HG03439 (cell line): ENCODE measurements at regions not wholly inside any gene's neighbourhood (a gene's known extent, or its start where the extent isn't known, plus 50 kb on each side); places are given as distances from the start of the nearest gene placed in this dataset.
A peak's percentile ranks its signal among the peaks of the same experiment; 100 is the strongest.
"Not testable (repeated sequence)": the region's sequence is repeated elsewhere in the genome, so short reads cannot be mapped to it uniquely, and the experiment has no call there.

Experiments
- ATAC-seq: cut with Tn5 transposase; IDR thresholded peaks from one replicate; pipeline ENCODE4 v1.9.1; 2021; ENCODE audit warnings: mild to moderate bottlenecking, moderate library complexity; ENCODE audit not compliant: unreplicated experiment

DNA sequence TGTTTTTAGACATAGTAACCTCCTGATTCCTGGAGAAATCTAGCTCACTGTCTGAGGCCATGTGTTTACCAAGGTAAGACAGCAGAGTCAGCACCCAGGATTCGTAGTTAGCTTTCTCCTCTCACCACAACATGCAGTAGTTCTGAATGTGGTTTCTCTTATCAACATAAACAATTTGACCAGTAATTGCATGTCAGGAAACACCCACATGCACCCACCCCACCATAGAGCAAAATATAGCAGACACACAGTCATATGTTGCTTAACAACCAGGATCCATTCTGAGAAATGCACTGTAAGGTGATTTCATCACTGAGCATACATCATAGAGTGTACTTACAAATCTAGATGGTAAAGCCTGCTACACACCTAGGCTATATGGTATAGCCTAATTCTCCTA lies 1004.0 kb downstream of the ANKRD7 start:
- no peak for ATAC-seq

DNA sequence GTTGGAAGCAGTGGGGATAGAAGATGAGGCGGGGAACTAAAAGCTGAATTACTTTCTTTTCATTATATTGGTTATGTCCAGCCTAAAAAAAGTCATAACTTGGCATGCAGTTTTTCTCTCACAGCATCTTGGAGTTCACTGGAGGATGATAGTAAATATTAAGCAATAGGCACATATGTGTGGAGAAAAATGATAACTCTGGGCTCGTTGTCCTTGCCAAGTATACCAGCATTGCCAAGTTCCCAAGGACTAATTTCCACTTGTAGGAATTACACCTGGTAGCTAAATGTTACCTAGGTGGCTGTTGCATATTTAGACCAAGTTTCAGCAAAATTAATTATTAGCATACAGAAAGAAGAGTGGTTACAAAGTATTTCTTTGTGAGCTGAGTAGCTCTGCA lies 1007.6 kb downstream of the ANKRD7 start:
- ATAC-seq = no peak

DNA sequence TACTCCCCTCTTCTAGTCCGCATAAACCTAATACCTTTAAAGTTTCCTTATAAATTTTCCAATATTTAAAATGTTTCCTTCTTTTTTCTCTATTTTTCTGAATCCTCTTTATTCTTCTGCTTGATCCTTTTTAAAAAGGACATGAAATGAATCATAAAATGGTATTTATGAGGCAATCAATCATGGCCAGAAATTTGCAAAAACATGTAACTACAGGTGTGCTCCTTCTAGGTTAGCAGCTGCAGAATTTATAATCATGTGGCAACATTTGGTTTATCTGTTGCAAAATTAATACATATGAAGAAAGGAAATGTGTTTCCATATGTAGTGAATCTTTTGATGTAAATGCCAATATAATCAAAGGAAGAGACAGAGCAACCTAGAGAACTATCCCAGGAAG lies 1008.5 kb downstream of the ANKRD7 start:
- no peak for ATAC-seq

DNA sequence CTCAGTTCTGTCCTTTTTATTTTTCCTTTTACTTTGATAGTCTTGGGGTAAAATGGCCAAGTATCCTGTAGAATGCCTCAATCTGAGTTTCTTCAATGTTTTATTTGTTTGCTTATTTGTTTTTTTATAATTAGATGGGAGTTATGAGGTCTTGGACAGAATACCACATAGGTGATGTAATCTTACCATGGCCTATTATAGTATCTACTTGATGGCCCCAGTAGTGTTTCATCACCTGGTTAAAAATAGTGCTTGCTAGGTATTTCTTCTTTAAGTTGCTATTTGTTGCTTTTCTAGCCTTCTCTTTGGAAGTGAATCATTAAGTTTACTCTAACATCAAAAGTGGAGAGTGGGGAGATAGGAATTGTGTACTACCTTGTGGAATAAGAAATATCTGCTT lies 1020.0 kb upstream of the KCND2 start:
- ATAC-seq = no peak

DNA sequence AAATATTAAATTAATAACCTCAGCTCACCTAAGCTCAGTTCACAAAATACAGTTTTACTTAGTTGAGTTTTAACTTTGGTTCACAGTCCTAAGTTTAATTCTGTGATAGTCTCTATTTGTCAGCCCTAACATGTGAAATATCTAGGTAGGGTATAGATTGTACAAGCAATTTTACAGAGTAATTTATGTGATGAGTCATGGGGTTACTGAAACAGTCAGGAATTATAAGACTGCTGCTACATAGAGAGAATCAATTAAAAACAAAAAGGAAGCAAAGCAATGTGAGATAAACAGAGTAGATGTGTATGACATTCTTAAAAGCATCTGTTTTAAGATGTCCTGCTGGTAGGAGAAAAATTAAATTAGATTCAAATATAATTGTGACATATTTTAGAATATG lies 1018.2 kb upstream of the KCND2 start:
- no peak for ATAC-seq

DNA sequence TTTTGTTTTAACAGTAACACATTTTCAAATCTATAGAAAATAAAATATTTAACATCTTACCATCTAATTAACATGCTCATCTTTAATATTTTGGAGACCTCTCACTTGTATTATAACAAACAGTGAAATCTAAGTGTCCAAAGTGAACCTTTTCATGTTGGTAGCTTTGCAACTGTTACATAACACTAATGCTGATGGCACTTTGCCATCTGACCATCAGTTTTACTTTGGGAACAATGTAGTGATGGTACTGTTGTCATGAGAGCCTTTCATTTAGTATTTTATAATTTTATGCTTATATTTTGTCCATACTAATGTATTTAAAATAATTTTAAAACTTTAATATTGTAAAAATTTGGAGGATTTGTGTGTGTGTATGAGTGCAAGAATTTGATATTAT lies 1017.0 kb upstream of the KCND2 start:
- ATAC-seq = no peak

DNA sequence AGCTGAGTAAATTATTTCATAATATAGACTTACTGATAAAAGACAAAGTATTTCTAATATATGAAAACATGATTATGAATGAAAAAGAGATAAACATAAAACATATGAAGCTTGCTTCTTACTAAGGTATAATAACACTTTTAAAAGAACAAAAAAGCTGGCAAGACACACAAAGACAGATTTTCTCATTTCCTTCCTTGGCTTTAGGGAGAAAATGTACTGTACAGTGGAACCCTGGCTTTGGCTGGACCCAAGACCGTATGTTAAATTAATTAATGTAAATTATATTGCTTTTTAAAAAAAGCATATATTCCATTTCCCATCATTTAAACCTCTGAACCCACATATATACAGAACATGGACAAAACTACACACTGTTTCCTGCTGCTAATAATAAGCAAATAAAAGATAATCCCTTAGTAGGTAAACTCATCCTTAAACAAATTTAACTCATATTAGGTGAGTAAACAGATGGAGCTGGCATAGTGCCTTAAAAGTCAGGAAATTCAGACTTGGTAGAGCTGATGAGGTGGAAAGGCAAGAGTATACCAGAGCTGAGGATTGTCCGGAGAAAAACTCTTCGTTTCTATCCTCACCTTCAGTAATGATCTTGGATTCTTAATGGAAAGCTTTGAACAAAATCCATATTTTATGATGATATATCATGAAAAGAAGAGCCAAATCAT lies 1016.4 kb upstream of the KCND2 start:
- no peak for ATAC-seq

DNA sequence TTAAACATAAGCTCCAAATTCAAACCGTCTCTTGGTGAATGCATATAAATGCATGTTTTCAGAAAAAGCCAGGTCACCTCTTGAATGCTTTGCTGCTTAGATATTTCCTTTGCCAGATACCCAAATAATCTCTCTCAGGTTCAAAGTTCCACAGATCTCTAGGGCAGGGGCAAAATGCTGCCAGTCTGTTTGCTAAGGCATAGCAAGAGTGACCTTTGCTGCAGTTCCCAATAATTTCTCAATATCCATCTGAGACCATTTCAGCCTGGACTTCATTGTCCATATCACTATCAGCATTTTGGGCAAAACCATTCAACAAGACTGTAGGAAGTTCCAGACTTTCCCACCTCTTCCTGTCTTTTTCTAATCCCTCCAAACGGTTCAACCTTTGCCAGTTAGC lies 1006.2 kb upstream of the KCND2 start:
- ATAC-seq = not testable (repeated sequence)

DNA sequence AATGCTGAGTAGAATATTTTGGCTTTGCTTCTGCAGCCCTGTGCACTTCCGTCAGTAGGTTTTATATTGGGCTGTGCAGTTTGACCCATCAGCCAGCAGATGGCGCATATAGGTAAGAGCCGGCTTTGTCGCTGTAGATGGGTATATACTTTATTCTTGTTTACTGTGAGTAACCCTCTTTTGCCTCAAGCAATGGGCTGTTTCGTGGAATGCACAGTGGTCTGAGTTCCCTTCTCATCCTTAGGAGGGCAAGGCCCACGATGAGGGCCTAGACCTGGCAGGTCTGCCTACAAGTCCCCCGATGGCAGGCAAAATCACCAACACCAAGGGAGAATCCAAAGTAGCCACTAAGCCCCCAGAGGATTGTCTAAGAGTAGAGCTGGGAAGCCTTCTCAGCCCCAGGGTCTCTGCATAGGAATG lies 1002.9 kb upstream of the KCND2 start:
- peak; percentile 99 for ATAC-seq

DNA sequence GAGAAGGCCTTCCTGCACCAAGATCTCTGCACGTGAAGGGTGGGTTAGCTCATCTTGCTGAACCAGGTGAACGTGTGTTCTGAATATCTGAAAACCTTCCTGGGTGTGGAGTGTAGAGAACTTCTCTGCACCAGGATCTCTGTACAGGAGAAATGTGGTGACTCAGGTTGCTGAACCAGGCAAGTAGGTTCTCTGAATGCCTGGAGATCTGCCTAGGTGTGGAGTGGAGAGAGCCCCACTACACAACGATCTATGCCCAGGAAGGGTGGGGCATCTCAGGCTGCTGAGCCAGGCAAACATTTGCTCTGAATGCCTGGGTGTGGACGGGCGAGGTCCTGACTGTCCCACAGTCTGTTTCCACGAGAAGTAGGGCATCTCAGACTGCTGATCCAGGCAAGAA lies 1002.3 kb upstream of the KCND2 start:
- ATAC-seq = no peak

DNA sequence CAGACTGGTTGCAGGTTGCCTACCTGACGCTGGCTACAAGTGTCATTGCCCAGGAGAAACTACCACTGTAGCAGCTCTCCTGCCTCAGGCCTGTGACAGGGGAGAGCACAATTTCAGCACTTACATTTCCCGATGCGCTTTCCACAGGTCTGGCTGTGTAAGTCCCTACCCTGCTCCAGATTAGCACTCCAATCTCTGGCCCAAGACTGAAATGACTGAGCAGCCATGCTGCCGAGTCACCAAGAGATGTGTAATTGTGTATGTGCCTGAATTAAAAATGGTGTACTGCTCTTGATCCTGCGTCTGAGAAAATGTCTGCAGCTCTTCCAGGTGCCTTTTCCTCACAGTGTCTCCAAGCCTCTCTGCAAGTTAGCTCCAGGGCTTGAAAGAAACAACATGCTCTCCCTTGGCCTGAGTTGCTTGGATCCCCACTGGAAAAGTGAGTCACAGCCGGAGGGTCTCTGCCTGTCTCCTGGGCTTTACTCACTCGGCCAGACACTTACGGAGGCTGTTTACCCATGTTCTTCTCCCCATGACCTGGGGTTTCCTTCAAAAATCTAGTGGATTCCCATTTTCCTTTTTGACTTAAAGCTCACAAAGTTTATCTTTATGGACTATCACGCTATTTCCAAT lies 1001.7 kb upstream of the KCND2 start:
- ATAC-seq = no peak

DNA sequence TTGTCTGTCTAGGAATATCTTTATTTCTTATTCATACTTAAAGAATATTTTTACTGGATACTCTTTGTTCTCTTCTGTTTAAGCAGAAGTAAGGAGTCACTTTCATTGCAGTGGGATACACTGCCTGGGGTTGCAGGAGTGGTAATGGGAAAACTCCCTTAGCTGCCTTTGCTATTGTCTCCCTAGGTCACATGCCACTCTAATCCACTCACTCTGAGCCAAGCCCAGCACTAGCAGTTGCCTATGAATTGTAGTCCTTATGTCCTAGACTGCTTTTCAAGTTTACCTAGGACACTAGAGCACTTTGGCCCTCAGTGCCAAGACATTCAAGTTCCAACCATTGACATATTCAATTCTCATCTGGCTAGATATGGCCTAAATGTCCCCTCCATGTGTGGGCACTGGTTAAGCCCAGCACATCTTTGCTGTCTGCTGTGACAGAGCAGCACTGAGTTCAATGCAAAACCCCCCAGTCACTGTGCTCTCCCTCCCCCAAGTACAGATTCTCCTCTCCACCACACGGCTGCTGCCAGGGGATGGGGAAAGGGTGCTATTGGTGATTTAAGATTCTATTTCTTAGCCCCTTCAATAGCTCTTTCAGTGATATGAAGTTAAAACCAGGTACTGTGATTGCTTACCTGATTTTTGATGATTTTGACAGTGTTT lies 991.7 kb upstream of the KCND2 start:
- ATAC-seq = no peak

DNA sequence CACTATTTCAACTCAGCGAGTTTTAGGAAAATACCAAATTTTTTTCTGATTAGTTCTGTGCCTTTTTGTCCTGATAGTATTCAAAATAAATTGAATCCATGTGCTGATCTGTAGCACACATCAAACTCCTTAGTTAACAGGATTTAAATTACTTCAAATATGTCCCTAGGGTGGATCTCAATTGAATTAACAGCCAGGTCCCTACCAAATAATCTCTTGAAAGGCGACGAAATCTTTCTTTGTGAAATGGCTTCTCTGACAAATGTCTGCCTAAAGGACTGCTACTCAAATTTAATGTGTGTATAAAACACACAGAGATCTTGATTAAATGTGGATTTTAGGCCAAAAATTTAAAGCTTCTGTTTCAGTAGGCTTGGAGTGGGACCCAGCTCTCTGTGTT lies 989.6 kb upstream of the KCND2 start:
- no peak for ATAC-seq

DNA sequence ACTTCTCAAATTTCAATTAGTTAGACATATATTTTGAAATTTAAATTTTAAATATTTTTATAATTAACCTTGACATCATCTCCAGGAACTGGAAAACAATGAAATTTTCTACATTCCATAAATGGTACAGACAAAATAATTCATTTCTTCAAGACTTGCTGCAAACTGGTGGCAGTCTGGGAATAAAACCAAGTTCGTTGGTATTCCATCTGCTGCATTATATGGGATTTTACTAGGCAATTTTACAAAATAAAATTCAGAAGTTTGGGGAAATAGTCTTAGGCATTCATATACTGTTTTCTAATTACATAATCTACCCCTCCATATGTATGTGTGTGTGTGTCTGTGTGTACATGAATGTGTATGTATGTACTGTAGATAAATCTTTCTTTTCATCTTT lies 984.6 kb upstream of the KCND2 start:
- ATAC-seq = no peak

DNA sequence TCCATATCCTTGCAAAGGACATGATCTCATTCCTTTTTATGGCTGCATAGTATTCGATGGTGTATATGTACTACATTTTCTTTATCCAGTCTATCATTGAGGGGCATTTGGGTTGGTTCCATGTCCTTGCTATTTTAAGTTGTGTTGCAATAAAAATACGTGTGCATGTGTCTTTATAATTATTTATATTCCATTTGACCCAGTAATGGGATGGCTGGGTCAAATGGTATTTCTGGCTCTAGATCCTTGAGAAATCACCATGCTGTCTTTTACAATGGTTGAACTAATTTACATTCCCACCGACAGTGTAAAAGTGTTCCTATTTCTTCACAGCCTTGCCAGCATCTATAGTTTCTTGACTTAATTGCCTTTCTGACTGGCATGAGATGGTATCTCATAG lies 972.6 kb upstream of the KCND2 start:
- not testable (repeated sequence) for ATAC-seq

DNA sequence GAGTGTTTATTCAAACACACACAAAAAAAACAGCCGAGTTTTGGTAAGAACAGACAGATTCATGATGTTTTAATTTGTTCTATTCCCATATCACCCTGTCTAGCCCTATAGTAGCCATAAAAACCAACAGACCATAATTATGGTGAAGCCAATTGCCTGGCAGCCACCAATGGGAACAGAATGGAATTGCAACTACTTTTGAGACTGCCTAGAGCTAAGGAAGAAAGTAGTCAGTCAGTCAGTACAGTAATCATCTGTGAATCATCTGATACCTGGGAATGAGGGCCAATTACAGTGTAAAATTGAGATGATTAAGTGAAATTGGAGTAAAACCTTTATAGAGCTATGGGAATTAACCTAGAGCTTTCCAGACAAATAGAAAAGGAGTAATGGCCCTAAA lies 952.7 kb upstream of the KCND2 start:
- no peak for ATAC-seq

DNA sequence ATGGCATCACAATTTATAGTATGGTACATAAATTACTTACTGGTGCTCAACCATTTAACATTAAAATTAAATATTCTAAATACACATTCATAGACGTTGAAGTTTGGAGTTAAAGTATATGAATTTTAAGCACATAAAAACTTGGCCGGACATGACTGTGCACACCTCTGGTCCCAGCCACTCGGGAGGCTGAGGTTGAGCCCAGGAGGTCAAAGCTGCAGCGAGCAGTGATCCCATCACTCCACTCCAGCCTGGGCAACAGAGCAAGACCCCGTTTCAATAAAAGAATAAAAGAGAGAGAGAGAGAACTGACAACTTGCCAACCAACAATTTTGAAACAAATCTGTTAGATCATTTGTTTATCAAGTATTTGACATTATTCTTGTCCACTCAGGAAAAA lies 943.3 kb upstream of the KCND2 start:
- no peak for ATAC-seq

DNA sequence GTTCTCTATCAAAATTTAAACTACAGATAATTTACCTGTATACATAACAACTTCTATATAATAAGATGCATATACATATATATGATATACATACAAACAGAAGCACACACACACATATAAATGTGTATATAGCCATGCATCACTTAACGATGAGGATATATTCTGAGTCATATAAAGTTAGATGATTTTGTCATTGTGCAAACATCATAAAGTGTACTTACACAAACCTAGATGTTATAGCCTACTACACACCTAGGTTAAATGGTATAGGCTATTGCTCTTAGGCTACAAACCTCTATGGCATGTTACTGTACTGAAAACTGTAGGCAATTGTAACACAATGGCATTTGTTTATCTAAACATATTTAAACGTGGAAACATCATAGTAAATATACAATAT lies 937.6 kb upstream of the KCND2 start:
- ATAC-seq = no peak

DNA sequence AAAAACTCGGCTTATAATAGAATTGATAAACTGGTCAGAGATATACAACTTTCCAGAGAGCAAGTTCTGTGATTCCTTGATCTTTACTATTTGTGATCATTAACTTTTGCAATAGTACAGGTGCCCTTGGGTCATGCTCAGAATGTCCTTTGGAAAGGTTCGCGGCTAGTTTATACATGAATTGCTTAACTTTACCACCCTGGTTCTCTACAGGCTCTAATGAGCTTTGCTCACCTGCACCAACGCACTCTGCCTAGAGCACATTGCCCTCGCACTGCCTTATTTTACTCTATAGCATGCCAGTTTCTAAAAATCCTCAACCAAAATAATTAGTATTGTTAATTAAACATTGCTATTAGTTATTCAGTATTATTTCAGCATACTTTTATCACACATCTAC lies 931.2 kb upstream of the KCND2 start:
- ATAC-seq = no peak

DNA sequence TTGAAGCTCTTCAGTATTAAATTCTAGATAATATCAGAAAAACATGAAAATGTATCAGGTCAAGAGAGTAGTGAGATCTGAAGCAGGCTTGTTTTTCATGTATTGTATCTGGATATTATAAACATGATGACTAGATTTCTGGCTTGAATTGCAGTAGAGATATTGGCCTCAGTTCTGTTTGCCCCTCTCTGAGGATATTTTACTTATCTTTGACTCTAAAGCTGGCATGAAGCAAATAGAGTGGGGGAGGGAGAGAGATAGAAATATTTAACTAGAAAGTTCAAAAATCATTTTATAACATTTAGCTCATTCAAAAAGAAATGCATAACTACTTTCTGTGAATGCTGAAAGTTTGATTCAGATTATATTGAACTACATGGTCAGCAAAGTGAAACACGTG lies 929.7 kb upstream of the KCND2 start:
- no peak for ATAC-seq

DNA sequence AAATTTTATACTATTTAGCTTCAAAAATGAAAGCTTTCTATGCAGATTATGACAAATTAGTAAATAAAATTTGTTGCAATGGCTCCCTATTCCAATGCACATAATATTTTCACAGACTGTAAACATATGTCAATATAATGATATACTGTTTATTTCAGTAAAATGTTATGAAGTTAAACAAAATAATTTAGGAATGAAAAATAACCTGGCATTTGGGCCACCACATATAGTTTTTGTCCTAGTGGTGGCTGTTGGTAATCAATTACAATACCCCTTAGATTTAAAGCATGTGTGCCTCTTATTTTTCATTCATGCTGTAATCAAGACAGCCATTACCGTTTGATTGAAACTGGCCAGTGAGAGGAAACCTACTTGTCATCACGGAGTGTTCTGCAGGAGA lies 928.5 kb upstream of the KCND2 start:
- no peak for ATAC-seq

DNA sequence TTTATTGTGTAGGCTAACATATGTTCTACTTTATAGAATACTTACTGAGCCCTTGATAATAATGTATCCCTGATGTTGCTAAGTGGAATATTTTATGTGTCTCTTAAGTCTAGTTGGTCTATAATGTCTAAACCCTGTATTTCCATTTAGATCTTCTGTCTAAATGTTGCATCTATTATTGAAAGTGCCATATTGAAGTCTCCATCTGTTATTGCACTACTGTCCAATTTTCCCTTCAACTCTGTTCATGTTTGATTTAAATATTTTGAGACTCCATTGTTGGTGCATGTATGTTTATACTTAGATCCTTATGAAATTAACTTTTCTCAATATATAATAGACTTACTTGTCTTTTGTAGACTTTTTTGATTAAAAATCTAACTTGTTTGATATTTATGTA lies 924.5 kb upstream of the KCND2 start:
- ATAC-seq = no peak

DNA sequence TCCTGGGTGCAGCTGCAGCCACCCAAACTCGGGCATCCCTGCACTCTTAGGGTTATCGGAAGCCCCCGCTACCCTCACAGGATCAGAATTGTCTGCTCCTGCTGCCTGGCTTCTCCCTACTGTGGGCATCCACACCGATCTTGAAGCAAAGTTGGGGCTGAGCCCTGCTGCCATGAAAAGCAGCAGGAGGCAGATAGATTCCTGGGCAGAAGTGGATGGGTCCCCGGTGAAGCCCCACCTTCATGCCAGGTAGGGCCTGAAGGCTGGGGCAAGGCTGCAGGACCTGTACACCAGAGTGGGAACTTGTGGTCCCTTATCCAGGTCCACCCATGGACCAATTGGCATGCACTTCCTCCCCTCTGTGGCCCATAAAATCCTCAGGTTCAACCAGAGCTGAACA lies 922.6 kb upstream of the KCND2 start:
- ATAC-seq = no peak
